GM18867 (cell line): ENCODE measurements at regions not wholly inside any gene's neighbourhood (a gene's known extent, or its start where the extent isn't known, plus 50 kb on each side); places are given as distances from the start of the nearest gene placed in this dataset.

Experiments
- ATAC-seq: cut with Tn5 transposase; IDR thresholded peaks from one replicate; pipeline ENCODE4 v1.9.1; 2021; ENCODE audit warnings: mild to moderate bottlenecking, moderate library complexity; ENCODE audit not compliant: unreplicated experiment

- no peak for ATAC-seq
These were observed 1475.2 kb downstream of the TBC1D22A start for GRCh38 chr22:48237466-48238283.

GRCh38 chr22:48236261-48236660, 1473.8 kb downstream of the TBC1D22A start:
- ATAC-seq: no peak

GRCh38 chr22:48235744-48236143, 1473.3 kb downstream of the TBC1D22A start:
- no peak for ATAC-seq

GRCh38 chr22:48234011-48234410, 1471.6 kb downstream of the TBC1D22A start:
- ATAC-seq: no peak

- no peak for ATAC-seq
These were observed 1471.1 kb downstream of the TBC1D22A start for GRCh38 chr22:48233586-48233985.

GRCh38 chr22:48228468-48228867, 1466.0 kb downstream of the TBC1D22A start:
- no peak for ATAC-seq

- no peak for ATAC-seq
These were observed 1465.0 kb downstream of the TBC1D22A start for GRCh38 chr22:48227341-48228018.

GRCh38 chr22:48226026-48227013, 1463.9 kb downstream of the TBC1D22A start:
- no peak for ATAC-seq

GRCh38 chr22:48224332-48224731, 1461.9 kb downstream of the TBC1D22A start:
- ATAC-seq: no peak

GRCh38 chr22:48223488-48224190, 1461.2 kb downstream of the TBC1D22A start:
- ATAC-seq: no peak

- ATAC-seq: no peak
These were observed 1460.5 kb downstream of the TBC1D22A start for GRCh38 chr22:48222742-48223487.

- no peak for ATAC-seq
These were observed 1456.5 kb downstream of the TBC1D22A start for GRCh38 chr22:48218889-48219420.

GRCh38 chr22:48217596-48217995, 1455.1 kb downstream of the TBC1D22A start:
- no peak for ATAC-seq

GRCh38 chr22:48212727-48213126, 1450.3 kb downstream of the TBC1D22A start:
- no peak for ATAC-seq

- ATAC-seq: no peak
These were observed 1448.4 kb downstream of the TBC1D22A start for GRCh38 chr22:48210812-48211211.

GRCh38 chr22:48210198-48210580, 1447.7 kb downstream of the TBC1D22A start:
- ATAC-seq: no peak

- no peak for ATAC-seq
These were observed 1447.2 kb downstream of the TBC1D22A start for GRCh38 chr22:48209473-48210197.

GRCh38 chr22:48208894-48209293, 1446.4 kb downstream of the TBC1D22A start:
- no peak for ATAC-seq
